ENCODE measurements at regions not wholly inside any gene's neighbourhood (a gene's known extent, or its start where the extent isn't known, plus 50 kb on each side); places are given as distances from the start of the nearest gene placed in this dataset.

GRCh38 chr2:186339716-186340115, 146.3 kb upstream of the ZC3H15 start:
- Histone ChIP-seq H3K27ac (ENCODE audit: insufficient read depth, low read depth, low read length) (no peak overlapping the region), H3K4me1 (ENCODE audit: control insufficient read depth, extremely low read depth, insufficient read depth, low read length) (no peaks in the 10 kb centered on the region), H3K9me1 (replicated peaks; ENCODE audit: control insufficient read depth, extremely low read depth, insufficient read depth, low read length) (no peaks in the 10 kb centered on the region), H4K20me1 (replicated peaks; ENCODE audit: control insufficient read depth, extremely low read depth, insufficient read depth, low read length) (no peaks in the 10 kb centered on the region), H3K9ac (replicated peaks; ENCODE audit: extremely low read depth, insufficient read depth, low read length) (no peak overlapping the region), H3K36me3 (ENCODE audit: control insufficient read depth in 2 of 2, extremely low read depth in 1 of 2, insufficient read depth in 2 of 2, low read length in 2 of 2) (no peaks in the 10 kb centered on the region), H3K27me3 (ENCODE audit: control insufficient read depth in 2 of 2, insufficient read depth in 2 of 2, low read length in 2 of 2) (no peaks in the 10 kb centered on the region), H2AFZ (ENCODE audit: low read depth, low read length) (no peak overlapping the region), H3K4me3 (replicated peaks in 1 of 3; ENCODE audit: insufficient read depth in 1 of 3, low read depth in 1 of 3, low read length in 3 of 3) (no peak overlapping the region), H3K4me2 (ENCODE audit: insufficient read depth, low read length) (no peak overlapping the region), H3K9me3 (replicated peaks; ENCODE audit: control insufficient read depth, insufficient read depth, low read length) (no peaks in the 10 kb centered on the region), H3K79me2 (ENCODE audit: control insufficient read depth, insufficient read depth, low read length) (no peaks in the 10 kb centered on the region)
- CTCF ChIA-PET = no interaction called here
- intact Hi-C loops (cut with micrococcal nuclease) = no loop called here
- no peak for DNase-seq (ENCODE audit: low read depth, low spot score)
- TF ChIP-seq, protein P1, sequence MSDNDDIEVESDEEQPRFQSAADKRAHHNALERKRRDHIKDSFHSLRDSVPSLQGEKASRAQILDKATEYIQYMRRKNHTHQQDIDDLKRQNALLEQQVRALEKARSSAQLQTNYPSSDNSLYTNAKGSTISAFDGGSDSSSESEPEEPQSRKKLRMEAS (IDR thresholded peaks at IDR 0.05; ENCODE audit: insufficient read depth, insufficient read length) = no peak
- TF ChIP-seq FOS (IDR thresholded peaks at IDR 0.05; ENCODE audit: borderline replicate concordance, insufficient read depth, low read length) (no peak), POLR2A (IDR thresholded peaks at IDR 0.05; ENCODE audit: low read depth, low read length) (no peak), EZH2 (IDR thresholded peaks at IDR 0.05; ENCODE audit: borderline replicate concordance, low read depth, low read length, severe bottlenecking) (no peak), JUN (IDR thresholded peaks at IDR 0.05; ENCODE audit: borderline replicate concordance, insufficient read depth, insufficient read length, low read depth) (no peak), MYC (IDR thresholded peaks at IDR 0.05; ENCODE audit: low read depth, low read length) (no peak), CTCF (IDR thresholded peaks at IDR 0.05; ENCODE audit: extremely low read depth in 1 of 2, insufficient read depth in 1 of 2, low read depth in 1 of 2, low read length in 2 of 2) (no peak), GATA2 (IDR thresholded peaks at IDR 0.05; ENCODE audit: insufficient read depth, insufficient read length, low read depth, low read length) (no peak), POLR2AphosphoS5 (IDR thresholded peaks at IDR 0.05; ENCODE audit: insufficient read depth, low read depth, low read length) (no peak)
- FAIRE-seq = no peak
- no TSS peak for BruUV-seq (replicated peaks)
- POLR2A ChIA-PET = no interaction called here
- dilution Hi-C loops (cut with MboI; ENCODE audit: extremely low pct_ligation_motif_present, low sequenced_read_pairs) = no loop called here

All from endothelial cell of umbilical vein (primary cell).